GM13977 (cell line): ENCODE measurements at regions not wholly inside any gene's neighbourhood (a gene's known extent, or its start where the extent isn't known, plus 50 kb on each side); places are given as distances from the start of the nearest gene placed in this dataset.
"Not testable (repeated sequence)": the region's sequence is repeated elsewhere in the genome, so short reads cannot be mapped to it uniquely, and the experiment has no call there.

Experiments
- DNase-seq: peaks from one replicate; pipeline ENCODE4 v3.0.0; 2012; ENCODE audit warnings: low spot score
- in situ Hi-C: fragments of 300-500 bp; cut with MboI; formaldehyde crosslinking; loops from one replicate; pipeline ENCODE4 v1.12.0; 2022; ENCODE audit warnings: low sequenced_read_pairs, low pct_unique_long_range_greater_than_20kb, mixed read lengths, inconsistent platforms; ENCODE audit not compliant: unreplicated experiment
- TF ChIP-seq, protein P1 (sequence below): IDR thresholded peaks from 2 replicates; pipeline ENCODE4 v1.5.1; 2012; ENCODE audit warnings: mild to moderate bottlenecking, control low read depth; ENCODE audit not compliant: insufficient read depth; ENCODE audit errors: extremely low read depth, missing control alignments

DNA sequence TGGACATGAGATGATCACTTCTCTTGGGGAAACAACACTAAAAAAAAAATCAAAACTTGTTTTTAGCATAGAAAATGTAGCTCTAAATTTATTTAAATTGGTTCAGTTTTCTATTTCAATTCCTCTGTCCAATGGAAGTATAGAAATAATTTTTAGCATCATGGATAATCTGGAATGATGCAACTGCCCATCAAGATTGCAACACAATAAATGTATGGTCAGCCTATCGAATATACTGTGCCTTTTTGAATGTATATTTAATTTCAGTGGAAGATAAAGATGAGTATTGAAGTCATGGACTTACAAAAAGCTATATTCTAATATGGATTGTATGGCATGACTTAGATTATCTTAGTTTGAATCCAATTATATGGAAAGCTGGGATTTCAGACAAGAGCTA lies 906.7 kb downstream of the IGSF11 start:
- TF ChIP-seq, protein P1, sequence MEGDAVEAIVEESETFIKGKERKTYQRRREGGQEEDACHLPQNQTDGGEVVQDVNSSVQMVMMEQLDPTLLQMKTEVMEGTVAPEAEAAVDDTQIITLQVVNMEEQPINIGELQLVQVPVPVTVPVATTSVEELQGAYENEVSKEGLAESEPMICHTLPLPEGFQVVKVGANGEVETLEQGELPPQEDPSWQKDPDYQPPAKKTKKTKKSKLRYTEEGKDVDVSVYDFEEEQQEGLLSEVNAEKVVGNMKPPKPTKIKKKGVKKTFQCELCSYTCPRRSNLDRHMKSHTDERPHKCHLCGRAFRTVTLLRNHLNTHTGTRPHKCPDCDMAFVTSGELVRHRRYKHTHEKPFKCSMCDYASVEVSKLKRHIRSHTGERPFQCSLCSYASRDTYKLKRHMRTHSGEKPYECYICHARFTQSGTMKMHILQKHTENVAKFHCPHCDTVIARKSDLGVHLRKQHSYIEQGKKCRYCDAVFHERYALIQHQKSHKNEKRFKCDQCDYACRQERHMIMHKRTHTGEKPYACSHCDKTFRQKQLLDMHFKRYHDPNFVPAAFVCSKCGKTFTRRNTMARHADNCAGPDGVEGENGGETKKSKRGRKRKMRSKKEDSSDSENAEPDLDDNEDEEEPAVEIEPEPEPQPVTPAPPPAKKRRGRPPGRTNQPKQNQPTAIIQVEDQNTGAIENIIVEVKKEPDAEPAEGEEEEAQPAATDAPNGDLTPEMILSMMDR, result no peak
- in situ Hi-C loops, result no loop called here
- no peak for DNase-seq

- TF ChIP-seq, protein P1, result no peak
- in situ Hi-C loops, result no loop called here
- no peak for DNase-seq
Measured at GRCh38 chr3:118128886-118129285, 905.8 kb downstream of the IGSF11 start.

- DNase-seq, result no peak
- TF ChIP-seq, protein P1, result no peak
- in situ Hi-C loops, result no loop called here
Measured at GRCh38 chr3:118137778-118138177, 896.9 kb downstream of the IGSF11 start.

DNA sequence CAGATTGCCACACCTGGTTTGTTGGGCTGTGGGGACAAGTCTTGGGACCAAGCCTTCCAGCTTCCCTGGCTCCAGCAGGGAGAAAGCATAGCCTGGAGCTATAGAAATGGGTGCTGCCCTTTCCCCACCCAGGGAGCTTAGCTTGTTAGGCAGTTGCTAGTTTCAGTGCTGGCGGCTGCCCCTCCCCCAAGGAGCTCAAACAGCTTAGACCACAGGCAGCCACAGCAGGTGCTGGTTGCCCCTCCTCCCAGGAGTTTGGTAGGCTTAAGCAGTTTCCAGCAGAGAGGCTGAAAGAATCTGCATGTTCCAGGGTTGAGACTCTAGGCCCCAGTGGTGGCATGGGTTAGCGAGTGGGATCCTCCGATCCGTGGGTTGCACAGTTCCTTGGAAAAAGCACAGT lies 889.7 kb downstream of the IGSF11 start:
- TF ChIP-seq, protein P1, result no peak
- in situ Hi-C loops, result no loop called here
- no peak for DNase-seq

DNA sequence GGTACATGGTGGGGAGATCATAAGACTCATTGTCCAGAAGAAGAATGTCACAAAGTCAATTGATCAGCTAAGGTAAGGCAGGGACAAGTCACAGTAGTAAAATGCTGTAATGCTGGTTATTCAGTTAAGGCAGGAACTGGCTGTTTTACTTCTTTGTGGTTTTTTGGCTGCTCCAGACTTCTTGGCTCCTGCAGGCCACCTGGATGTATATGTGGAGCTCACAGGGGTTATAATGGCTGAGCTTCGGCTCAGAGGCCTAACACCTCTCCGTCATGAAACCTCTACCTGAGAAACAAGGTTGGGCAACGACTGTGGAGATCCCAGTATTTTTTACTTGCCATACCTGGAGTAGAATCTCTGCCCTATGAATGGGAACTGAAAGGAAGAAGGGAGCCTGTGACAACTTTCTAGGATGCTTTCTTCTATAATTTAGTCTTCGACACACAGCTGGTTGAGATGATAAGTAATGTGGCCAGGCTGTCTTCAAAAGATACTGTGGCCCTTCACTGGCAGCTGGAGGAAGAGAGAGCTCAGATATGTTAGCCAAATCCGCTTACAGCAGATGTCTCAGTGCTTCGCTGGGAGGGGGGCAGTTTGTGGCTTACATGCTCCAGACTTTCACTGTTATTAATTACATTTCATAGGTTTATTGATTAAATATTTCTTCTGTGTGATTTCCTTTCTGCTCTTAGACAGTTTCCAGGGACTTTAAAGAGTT lies 887.8 kb downstream of the IGSF11 start:
- TF ChIP-seq, protein P1, result no peak
- DNase-seq, result no peak
- in situ Hi-C loops, result no loop called here

DNA sequence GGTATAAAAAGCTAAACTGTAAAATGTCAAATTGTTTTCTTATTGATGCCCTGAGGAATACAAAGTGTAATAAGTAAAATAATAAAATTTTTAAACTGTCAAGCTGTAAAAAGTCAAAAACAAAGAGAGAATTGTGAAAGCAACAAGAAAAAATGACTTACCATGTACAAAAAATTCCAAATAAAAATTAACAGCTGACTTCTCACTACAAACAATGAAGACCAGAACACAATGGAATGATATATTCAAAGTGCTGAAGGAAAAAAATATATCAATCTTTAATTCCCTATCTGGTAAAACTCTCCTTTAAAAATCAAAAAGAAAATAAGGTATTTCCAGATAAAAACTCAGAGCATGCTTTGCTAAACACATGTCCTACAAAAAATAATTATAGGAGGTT lies 883.5 kb downstream of the IGSF11 start:
- DNase-seq, result no peak
- in situ Hi-C loops, result no loop called here
- TF ChIP-seq, protein P1, result no peak

- DNase-seq, in situ Hi-C loops: not testable (repeated sequence)
Measured at GRCh38 chr3:118162627-118163588, 871.7 kb downstream of the IGSF11 start.
